ENCODE measurements at regions not wholly inside any gene's neighbourhood (a gene's known extent, or its start where the extent isn't known, plus 50 kb on each side); places are given as distances from the start of the nearest gene placed in this dataset.
A peak's percentile ranks its signal among the peaks of the same experiment; 100 is the strongest.

DNA sequence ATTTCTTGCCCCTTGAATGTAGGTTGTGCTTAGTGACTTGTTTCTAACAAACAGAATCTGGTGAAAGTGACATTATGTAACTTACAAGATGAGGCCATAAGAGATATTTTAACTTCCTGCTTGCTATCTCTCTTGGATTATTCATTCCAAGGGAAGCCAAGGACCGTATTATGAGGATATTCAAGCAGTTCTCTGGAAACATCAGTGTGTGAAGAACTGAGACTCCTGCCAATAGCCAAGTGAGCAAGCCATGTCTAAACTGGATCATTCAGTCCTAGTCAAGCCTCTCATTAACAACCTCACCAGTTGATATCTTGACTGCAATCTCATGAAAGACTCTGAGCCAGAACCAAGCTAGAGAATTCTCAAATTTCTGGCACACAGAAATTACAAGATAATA is 765.1 kb upstream of the SLC8A1 start:
- DNase-seq (ENCODE audit: low read depth), result no peak
- no peak overlapping the region for H3K4me3 ChIP-seq (ENCODE audit: control insufficient read depth, low read depth, low read length)
- TF ChIP-seq, protein P1, sequence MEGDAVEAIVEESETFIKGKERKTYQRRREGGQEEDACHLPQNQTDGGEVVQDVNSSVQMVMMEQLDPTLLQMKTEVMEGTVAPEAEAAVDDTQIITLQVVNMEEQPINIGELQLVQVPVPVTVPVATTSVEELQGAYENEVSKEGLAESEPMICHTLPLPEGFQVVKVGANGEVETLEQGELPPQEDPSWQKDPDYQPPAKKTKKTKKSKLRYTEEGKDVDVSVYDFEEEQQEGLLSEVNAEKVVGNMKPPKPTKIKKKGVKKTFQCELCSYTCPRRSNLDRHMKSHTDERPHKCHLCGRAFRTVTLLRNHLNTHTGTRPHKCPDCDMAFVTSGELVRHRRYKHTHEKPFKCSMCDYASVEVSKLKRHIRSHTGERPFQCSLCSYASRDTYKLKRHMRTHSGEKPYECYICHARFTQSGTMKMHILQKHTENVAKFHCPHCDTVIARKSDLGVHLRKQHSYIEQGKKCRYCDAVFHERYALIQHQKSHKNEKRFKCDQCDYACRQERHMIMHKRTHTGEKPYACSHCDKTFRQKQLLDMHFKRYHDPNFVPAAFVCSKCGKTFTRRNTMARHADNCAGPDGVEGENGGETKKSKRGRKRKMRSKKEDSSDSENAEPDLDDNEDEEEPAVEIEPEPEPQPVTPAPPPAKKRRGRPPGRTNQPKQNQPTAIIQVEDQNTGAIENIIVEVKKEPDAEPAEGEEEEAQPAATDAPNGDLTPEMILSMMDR (conservative IDR thresholded peaks at IDR 0.05; ENCODE audit: control insufficient read depth, insufficient read depth, low read depth, low read length), result no peak

DNA sequence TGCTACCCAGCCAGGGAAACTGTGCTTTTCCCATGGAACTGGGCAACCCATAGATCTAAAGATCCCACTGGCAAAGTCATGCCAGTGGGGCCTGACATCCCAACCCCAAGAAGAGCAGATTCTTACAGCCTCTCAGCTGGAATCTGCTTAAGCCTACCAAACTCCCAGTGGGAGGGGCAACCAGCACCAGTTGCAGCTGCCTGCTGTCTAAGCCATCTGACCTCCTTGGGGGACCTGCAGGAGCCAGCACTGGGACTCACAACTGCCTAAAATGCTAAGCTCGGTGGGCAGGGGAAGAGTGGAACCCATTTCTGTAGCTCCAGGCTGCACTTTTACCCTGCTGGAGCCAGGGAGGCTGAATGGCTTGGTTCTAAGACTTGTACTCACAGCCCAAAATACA is 770.7 kb upstream of the SLC8A1 start:
- no peak for DNase-seq (ENCODE audit: low read depth)
- TF ChIP-seq, protein P1 (conservative IDR thresholded peaks at IDR 0.05; ENCODE audit: control insufficient read depth, insufficient read depth, low read depth, low read length), result no peak
- H3K4me3 ChIP-seq (ENCODE audit: control insufficient read depth, low read depth, low read length), result no peak overlapping the region

DNA sequence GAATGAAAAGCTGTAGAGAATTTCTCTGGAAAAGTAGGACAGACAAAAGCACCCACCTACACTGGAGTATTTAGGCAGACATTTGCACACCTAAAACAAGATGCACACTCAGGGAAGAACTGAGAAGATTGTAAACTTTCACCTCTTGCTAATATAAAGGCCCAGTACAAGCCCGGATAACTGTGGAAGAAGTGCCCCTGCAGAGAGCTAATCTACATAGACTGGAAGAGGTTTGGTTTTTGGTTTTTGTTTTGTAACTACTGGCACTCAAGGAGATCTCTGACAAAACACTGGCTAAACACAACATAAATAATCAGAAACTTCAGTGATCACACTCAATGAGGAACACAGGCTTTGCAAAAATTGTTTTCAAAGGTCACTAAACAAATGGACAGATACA is 782.2 kb upstream of the SLC8A1 start:
- DNase-seq (ENCODE audit: low read depth), result no peak
- TF ChIP-seq, protein P1 (conservative IDR thresholded peaks at IDR 0.05; ENCODE audit: control insufficient read depth, insufficient read depth, low read depth, low read length), result no peak
- no peak overlapping the region for H3K4me3 ChIP-seq (ENCODE audit: control insufficient read depth, low read depth, low read length)

DNA sequence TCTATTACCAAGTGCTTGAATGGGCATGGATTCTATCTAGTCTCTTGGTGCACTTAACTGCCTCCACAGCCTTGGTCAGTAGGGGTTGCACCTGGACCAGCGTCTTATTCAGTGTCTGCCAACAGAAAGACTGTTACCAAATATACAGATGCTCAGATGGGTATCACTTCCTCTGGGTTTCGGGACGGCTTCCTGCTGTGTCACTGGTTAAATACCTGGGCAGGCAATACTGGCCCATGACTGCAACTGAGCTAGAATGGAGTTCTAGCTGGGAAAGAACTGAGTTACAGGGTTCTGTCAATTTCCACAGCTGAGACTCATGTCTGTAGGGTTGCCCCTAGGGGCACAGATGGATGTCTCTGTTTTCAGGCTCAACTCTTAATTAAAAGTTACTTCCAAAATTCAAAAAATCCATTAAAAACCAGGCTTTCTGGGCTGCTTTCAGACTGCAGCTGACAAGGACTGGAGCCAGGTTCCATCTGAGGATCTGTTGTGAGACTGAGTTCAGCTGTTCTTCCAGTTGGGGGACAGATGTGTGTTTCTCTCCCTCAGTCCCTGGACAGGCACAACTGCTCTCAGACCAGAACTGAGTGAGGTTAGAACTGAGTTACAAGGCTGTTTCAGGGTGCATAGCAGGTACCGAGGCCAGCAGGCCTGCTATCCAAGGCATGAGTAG is 789.6 kb upstream of the SLC8A1 start:
- no peak for DNase-seq (ENCODE audit: low read depth)
- TF ChIP-seq, protein P1 (conservative IDR thresholded peaks at IDR 0.05; ENCODE audit: control insufficient read depth, insufficient read depth, low read depth, low read length), result no peak
- H3K4me3 ChIP-seq (ENCODE audit: control insufficient read depth, low read depth, low read length), result no peak overlapping the region

DNA sequence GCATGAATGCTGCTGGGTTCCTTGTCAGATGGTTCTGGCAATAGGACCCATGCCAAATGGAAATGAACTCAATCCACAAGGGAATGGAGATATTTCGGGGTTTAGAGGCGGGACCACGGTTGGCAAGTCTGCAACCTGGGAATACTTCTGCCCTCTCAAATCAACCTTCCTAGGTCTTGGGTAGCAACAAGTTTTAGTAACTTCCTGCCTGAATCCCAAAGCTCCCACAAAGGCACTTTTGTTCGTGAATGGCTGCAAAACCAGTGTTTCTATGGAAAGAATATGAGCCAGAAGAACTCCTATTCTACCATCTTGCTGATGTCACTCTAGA is 790.1 kb upstream of the SLC8A1 start:
- H3K4me3 ChIP-seq (ENCODE audit: control insufficient read depth, low read depth, low read length), result no peak overlapping the region
- DNase-seq (ENCODE audit: low read depth), result no peak
- TF ChIP-seq, protein P1 (conservative IDR thresholded peaks at IDR 0.05; ENCODE audit: control insufficient read depth, insufficient read depth, low read depth, low read length), result no peak

DNA sequence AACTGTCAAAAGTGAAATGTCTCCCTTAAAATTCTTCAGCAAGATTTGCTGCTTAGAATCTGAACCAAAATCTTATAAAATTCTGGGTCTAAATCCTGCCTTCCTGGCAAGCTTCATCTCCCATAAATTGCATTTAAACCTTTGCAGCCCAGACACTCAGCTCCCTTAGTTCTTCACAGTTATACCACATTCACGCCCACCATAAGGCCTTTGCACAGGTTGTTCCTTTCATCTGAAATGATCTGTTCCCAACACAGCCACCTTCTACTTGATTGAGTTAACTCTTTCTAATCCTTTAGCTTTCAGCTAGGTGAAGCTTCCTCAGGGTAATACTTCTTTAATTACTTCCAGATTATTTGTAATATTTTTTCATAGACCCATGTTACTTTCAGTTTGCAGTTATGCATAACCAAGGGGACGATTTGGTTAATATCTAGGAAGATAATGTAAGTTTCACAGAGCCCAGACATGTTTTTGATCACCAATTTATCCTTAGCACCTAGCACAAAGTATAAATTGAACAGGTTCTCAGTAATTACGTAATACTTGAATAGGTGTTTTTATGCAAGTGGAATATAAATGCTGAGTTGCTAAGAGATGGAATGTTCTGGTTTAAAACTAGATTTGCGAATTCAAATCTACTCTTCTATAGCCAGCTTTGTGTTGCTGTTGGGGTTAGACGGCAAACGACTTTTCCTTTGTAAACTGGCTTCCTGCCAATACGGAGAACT is 779.7 kb upstream of the PKDCC start:
- H3K4me3 ChIP-seq (ENCODE audit: control insufficient read depth, low read depth, low read length), result no peak overlapping the region
- TF ChIP-seq, protein P1 (conservative IDR thresholded peaks at IDR 0.05; ENCODE audit: control insufficient read depth, insufficient read depth, low read depth, low read length), result no peak
- DNase-seq (ENCODE audit: low read depth), result peak; percentile 3

Measured in fibroblast of mammary gland (primary cell).